ENCODE measurements at regions not wholly inside any gene's neighbourhood (a gene's known extent, or its start where the extent isn't known, plus 50 kb on each side); places are given as distances from the start of the nearest gene placed in this dataset.
"Not testable (repeated sequence)": the region's sequence is repeated elsewhere in the genome, so short reads cannot be mapped to it uniquely, and the experiment has no call there.

GRCh38 chr13:76708138-76708688, 178.0 kb downstream of the KCTD12 start:
- DNase-seq: no peak

- no peak for DNase-seq
Measured at GRCh38 chr13:76707360-76707759, 178.8 kb downstream of the KCTD12 start.

GRCh38 chr13:76703621-76704288, 182.4 kb downstream of the KCTD12 start:
- no peak for DNase-seq

GRCh38 chr13:76703216-76703615, 183.0 kb downstream of the KCTD12 start:
- no peak for DNase-seq

- DNase-seq: no peak
Measured at GRCh38 chr13:76697288-76697687, 188.9 kb downstream of the KCTD12 start.

GRCh38 chr13:76696370-76696769, 189.8 kb downstream of the KCTD12 start:
- no peak for DNase-seq

GRCh38 chr13:76693086-76693485, 193.1 kb downstream of the KCTD12 start:
- DNase-seq: no peak

- no peak for DNase-seq
Measured at GRCh38 chr13:76692346-76692745, 193.9 kb downstream of the KCTD12 start.

GRCh38 chr13:76690611-76691010, 195.6 kb downstream of the KCTD12 start:
- DNase-seq: no peak

GRCh38 chr13:76687467-76687866, 198.7 kb downstream of the KCTD12 start:
- no peak for DNase-seq

- DNase-seq: no peak
Measured at GRCh38 chr13:76685938-76686337, 200.3 kb downstream of the KCTD12 start.

GRCh38 chr13:76684336-76684735, 201.9 kb downstream of the KCTD12 start:
- DNase-seq: no peak

- DNase-seq: no peak
Measured at GRCh38 chr13:76683854-76684253, 202.4 kb downstream of the KCTD12 start.

GRCh38 chr13:76683168-76683567, 203.0 kb downstream of the KCTD12 start:
- DNase-seq: no peak

- no peak for DNase-seq
Measured at GRCh38 chr13:76680112-76680511, 206.1 kb downstream of the KCTD12 start.

GRCh38 chr13:76677043-76677442, 209.2 kb downstream of the KCTD12 start:
- DNase-seq: no peak

- no peak for DNase-seq
Measured at GRCh38 chr13:76672420-76672819, 213.8 kb downstream of the KCTD12 start.

- DNase-seq: no peak
Measured at GRCh38 chr13:76668716-76669115, 217.5 kb downstream of the KCTD12 start.

- DNase-seq: no peak
Measured at GRCh38 chr13:76668141-76668540, 218.1 kb downstream of the KCTD12 start.

GRCh38 chr13:76667551-76667950, 218.7 kb downstream of the KCTD12 start:
- no peak for DNase-seq

- no peak for DNase-seq
Measured at GRCh38 chr13:76663592-76664335, 222.4 kb downstream of the KCTD12 start.

- DNase-seq: not testable (repeated sequence)
Measured at GRCh38 chr13:76659074-76659473, 227.1 kb downstream of the KCTD12 start.

GRCh38 chr13:76656500-76656899, 229.7 kb downstream of the KCTD12 start:
- no peak for DNase-seq

- DNase-seq: no peak
Measured at GRCh38 chr13:76656056-76656455, 230.1 kb downstream of the KCTD12 start.

Measured in activated CD4-positive, alpha-beta T cell treated with anti-CD3 and anti-CD28 coated beads, Interleukin-2, amount 50 U/mL, for 48 hours (primary cell).